RCC 7860 (cell line): ENCODE measurements at regions not wholly inside any gene's neighbourhood (a gene's known extent, or its start where the extent isn't known, plus 50 kb on each side); places are given as distances from the start of the nearest gene placed in this dataset.

Source experiments
- DNase-seq: peaks from one replicate; pipeline ENCODE4 v3.0.0-alpha.2; 2015; ENCODE audit warnings: low spot score
- FAIRE-seq: peaks from 2 replicates; lab custom pipeline; 2012; peaks lifted over from hg19 to GRCh38; lab: Jason Lieb, UNC

- FAIRE-seq, result no peak
- no peak for DNase-seq
These were observed 121.9 kb upstream of the CD93 start for GRCh38 chr20:23207826-23208540.

GRCh38 chr20:23206995-23207394 is 120.9 kb upstream of the CD93 start:
- DNase-seq (no peak), FAIRE-seq (no peak)

GRCh38 chr20:23206061-23206460 is 119.9 kb upstream of the CD93 start:
- DNase-seq (no peak), FAIRE-seq (no peak)

- peak; percentile 67 for DNase-seq
These were observed 119.5 kb upstream of the CD93 start for GRCh38 chr20:23205611-23206041.

GRCh38 chr20:23205211-23205610 is 119.1 kb upstream of the CD93 start:
- DNase-seq (no peak), FAIRE-seq (no peak)

More at GRCh38 chr20:23205611-23206041, 119.5 kb upstream of the CD93 start:
- FAIRE-seq, result peak; percentile 80

- no peak for FAIRE-seq
- no peak for DNase-seq
These were observed 118.0 kb upstream of the CD93 start for GRCh38 chr20:23203951-23204730.

GRCh38 chr20:23203310-23203709 is 117.2 kb upstream of the CD93 start:
- FAIRE-seq, result no peak
- DNase-seq, result no peak

- no peak for FAIRE-seq
- DNase-seq, result no peak
These were observed 115.5 kb upstream of the CD93 start for GRCh38 chr20:23201658-23202057.

GRCh38 chr20:23200914-23201313 is 114.8 kb upstream of the CD93 start:
- DNase-seq, result peak; percentile 27
- no peak for FAIRE-seq

- FAIRE-seq, result no peak
- DNase-seq, result no peak
These were observed 114.3 kb upstream of the CD93 start for GRCh38 chr20:23200413-23200812.

- no peak for DNase-seq
- no peak for FAIRE-seq
These were observed 113.2 kb upstream of the CD93 start for GRCh38 chr20:23199356-23199755.

- no peak for DNase-seq
- no peak for FAIRE-seq
These were observed 112.7 kb upstream of the CD93 start for GRCh38 chr20:23198815-23199214.

- DNase-seq (no peak), FAIRE-seq (no peak)
These were observed 111.7 kb upstream of the CD93 start for GRCh38 chr20:23197836-23198235.

- DNase-seq (no peak), FAIRE-seq (no peak)
These were observed 109.5 kb upstream of the CD93 start for GRCh38 chr20:23195636-23196035.

GRCh38 chr20:23193801-23194384 is 107.8 kb upstream of the CD93 start:
- DNase-seq (no peak), FAIRE-seq (no peak)

- FAIRE-seq (no peak), DNase-seq (no peak)
These were observed 106.3 kb upstream of the CD93 start for GRCh38 chr20:23192469-23192868.

GRCh38 chr20:23190557-23190956 is 104.4 kb upstream of the CD93 start:
- FAIRE-seq (no peak), DNase-seq (no peak)

GRCh38 chr20:23189854-23190253 is 103.7 kb upstream of the CD93 start:
- no peak for FAIRE-seq
- no peak for DNase-seq

GRCh38 chr20:23189341-23189740 is 103.2 kb upstream of the CD93 start:
- FAIRE-seq (no peak), DNase-seq (no peak)

GRCh38 chr20:23188377-23189169 is 102.4 kb upstream of the CD93 start:
- no peak for DNase-seq
- FAIRE-seq, result no peak

- no peak for FAIRE-seq
These were observed 101.6 kb upstream of the CD93 start for GRCh38 chr20:23187751-23188150.

More at GRCh38 chr20:23187751-23188150, 101.6 kb upstream of the CD93 start:
- DNase-seq, result no peak
